Mesendoderm (in vitro differentiated cells): ENCODE measurements at regions not wholly inside any gene's neighbourhood (a gene's known extent, or its start where the extent isn't known, plus 50 kb on each side); places are given as distances from the start of the nearest gene placed in this dataset.

ENCODE experiments used
- DNase-seq: peaks from one replicate; pipeline ENCODE4 v3.0.0; 2013
- H2AK5ac ChIP-seq: 2 replicates; pipeline ENCODE4 v1.6.1; 2013; ENCODE audit warnings: low read length, inconsistent platforms
- H2BK120ac ChIP-seq: 2 replicates; pipeline ENCODE4 v1.6.1; 2013; ENCODE audit warnings: low read depth, mild to moderate bottlenecking, low read length, moderate library complexity, mixed read lengths
- H2BK15ac ChIP-seq: replicated peaks from 2 replicates; pipeline ENCODE4 v1.6.1; 2013; ENCODE audit warnings: low read depth, mild to moderate bottlenecking, moderate library complexity
- H2BK5ac ChIP-seq: 2 replicates; pipeline ENCODE4 v1.6.1; 2013; ENCODE audit warnings: low read length, inconsistent platforms
- H3K18ac ChIP-seq: 2 replicates; pipeline ENCODE4 v1.6.1; 2013; ENCODE audit warnings: mild to moderate bottlenecking, low read length, mixed read lengths
- H3K23ac ChIP-seq: one replicate; pipeline ENCODE4 v1.6.1; 2013; ENCODE audit warnings: low read length
- H3K27ac ChIP-seq: 2 replicates; pipeline ENCODE4 v1.5.1; 2013; ENCODE audit warnings: low read depth, mild to moderate bottlenecking, inconsistent platforms, low read length, moderate library complexity
- H3K27me3 ChIP-seq: 2 replicates; pipeline ENCODE4 v1.6.1; 2013; ENCODE audit warnings: low read length, control low read depth, mild to moderate bottlenecking, inconsistent platforms; ENCODE audit not compliant: insufficient read depth, poor library complexity
- H3K36me3 ChIP-seq: 2 replicates; pipeline ENCODE4 v1.6.1; 2013; ENCODE audit warnings: low read length, inconsistent platforms; ENCODE audit not compliant: control insufficient read depth, insufficient read depth
- H3K4ac ChIP-seq: one replicate; pipeline ENCODE4 v1.6.1; 2013; ENCODE audit warnings: low read depth, mild to moderate bottlenecking, low read length, moderate library complexity
- H3K4me1 ChIP-seq: 2 replicates; pipeline ENCODE4 v1.6.1; 2013; ENCODE audit warnings: low read depth, low read length, inconsistent platforms; ENCODE audit not compliant: control insufficient read depth
- H3K4me2 ChIP-seq: 2 replicates; pipeline ENCODE4 v1.6.1; 2013; ENCODE audit warnings: low read length
- H3K4me3 ChIP-seq: 2 replicates; pipeline ENCODE4 v1.5.1; 2013; ENCODE audit warnings: mild to moderate bottlenecking, low read length
- H3K56ac ChIP-seq: one replicate; pipeline ENCODE4 v1.6.1; 2013; ENCODE audit warnings: low read length
- H3K79me1 ChIP-seq: 2 replicates; pipeline ENCODE4 v1.6.1; 2013; ENCODE audit warnings: low read length, inconsistent platforms
- H3K79me2 ChIP-seq: 2 replicates; pipeline ENCODE4 v1.6.1; 2013; ENCODE audit warnings: mild to moderate bottlenecking, low read length; ENCODE audit not compliant: control insufficient read depth, insufficient read depth
- H3K9ac ChIP-seq: 2 replicates; pipeline ENCODE4 v1.6.1; 2013; ENCODE audit warnings: low read length, inconsistent platforms
- H4K5ac ChIP-seq: one replicate; pipeline ENCODE4 v1.6.1; 2013; ENCODE audit warnings: low read length
- H4K8ac ChIP-seq: one replicate; pipeline ENCODE4 v1.6.1; 2013; ENCODE audit warnings: low read depth, mild to moderate bottlenecking, control low read depth, low read length, moderate library complexity
- WGBS: extraction: QIAGEN DNeasy Blood & Tissue Kit; methylation state at CpG from one replicate; pipeline ENCODE4 v1.1.7; 2013; ENCODE audit warnings: low lambda C conversion rate, missing lambda C conversion rate; ENCODE audit not compliant: insufficient coverage; ENCODE audit errors: extremely low coverage; 5-methylcytosine and 5-hydroxymethylcytosine counted together

DNA sequence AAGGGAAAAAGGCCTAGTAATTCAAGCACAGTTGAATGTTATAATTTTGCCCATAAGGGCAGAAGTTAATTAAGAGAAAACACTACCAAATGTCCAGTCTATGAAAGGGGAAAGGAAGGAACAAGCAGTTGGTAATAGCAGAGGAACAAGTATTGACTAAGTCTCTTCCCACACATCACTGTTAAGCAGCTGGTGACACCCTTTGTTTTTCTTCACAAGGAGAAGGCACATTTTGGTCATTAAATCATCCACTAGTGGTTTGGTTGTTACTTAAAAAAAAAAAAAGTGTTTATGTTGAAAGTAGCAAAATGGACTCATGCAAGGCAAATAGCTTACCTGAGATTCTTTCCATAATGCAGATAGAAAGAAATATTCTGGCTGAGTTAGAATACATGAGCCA lies 321.4 kb upstream of the NECTIN3 start:
- no peak overlapping the region for H4K8ac ChIP-seq
- H3K23ac ChIP-seq: no peak overlapping the region
- no peaks in the 10 kb centered on the region for H3K4me1 ChIP-seq
- H3K4me3 ChIP-seq: no peak overlapping the region
- no peak overlapping the region for H3K27ac ChIP-seq
- no peaks in the 10 kb centered on the region for H3K79me1 ChIP-seq
- H2AK5ac ChIP-seq: no peak overlapping the region
- no peak overlapping the region for H4K5ac ChIP-seq
- no peaks in the 10 kb centered on the region for H3K79me2 ChIP-seq
- H3K4ac ChIP-seq: no peak overlapping the region
- H2BK120ac ChIP-seq: no peak overlapping the region
- no peak overlapping the region for H3K4me2 ChIP-seq
- H2BK15ac ChIP-seq: no peak overlapping the region
- H3K9ac ChIP-seq: no peak overlapping the region
- H2BK5ac ChIP-seq: no peak overlapping the region
- no peaks in the 10 kb centered on the region for H3K36me3 ChIP-seq
- H3K56ac ChIP-seq: no peak overlapping the region
- DNase-seq: no peak
- no peak overlapping the region for H3K18ac ChIP-seq
- H3K27me3 ChIP-seq: no peaks in the 10 kb centered on the region

DNA sequence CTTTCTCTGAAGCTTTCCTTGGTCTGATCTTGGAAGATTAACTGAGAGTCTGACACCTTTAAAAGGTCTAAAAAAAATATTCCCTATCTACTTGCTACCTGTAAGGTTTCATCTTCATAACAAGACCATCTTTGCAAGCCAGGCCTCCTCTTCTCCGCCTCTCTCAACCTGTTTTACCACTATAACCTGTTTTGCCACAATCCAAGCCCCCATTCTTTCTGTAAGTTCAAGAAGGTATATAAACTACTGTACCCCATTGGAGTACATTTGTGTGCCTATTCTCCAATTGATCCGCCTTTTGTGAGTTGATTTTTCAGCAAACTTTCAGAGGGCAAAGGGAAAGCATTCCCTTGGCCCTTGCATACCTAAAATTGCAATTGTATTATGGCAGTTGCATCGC lies 319.3 kb upstream of the NECTIN3 start:
- Histone ChIP-seq H3K4me2 (no peak overlapping the region), H2AK5ac (no peak overlapping the region), H4K8ac (no peak overlapping the region), H2BK5ac (no peak overlapping the region), H3K4me1 (no peaks in the 10 kb centered on the region), H3K4ac (no peak overlapping the region), H3K23ac (no peak overlapping the region), H4K5ac (no peak overlapping the region), H3K56ac (no peak overlapping the region), H3K9ac (no peak overlapping the region), H2BK15ac (no peak overlapping the region), H3K4me3 (no peak overlapping the region), H3K27ac (no peak overlapping the region), H3K27me3 (no peaks in the 10 kb centered on the region), H3K79me2 (no peaks in the 10 kb centered on the region), H3K18ac (no peak overlapping the region), H2BK120ac (no peak overlapping the region), H3K36me3 (no peaks in the 10 kb centered on the region), H3K79me1 (no peaks in the 10 kb centered on the region)
- WGBS: no CpG with 5 or more reads among the region's 3 CpGs
- DNase-seq: peak; percentile 8

DNA sequence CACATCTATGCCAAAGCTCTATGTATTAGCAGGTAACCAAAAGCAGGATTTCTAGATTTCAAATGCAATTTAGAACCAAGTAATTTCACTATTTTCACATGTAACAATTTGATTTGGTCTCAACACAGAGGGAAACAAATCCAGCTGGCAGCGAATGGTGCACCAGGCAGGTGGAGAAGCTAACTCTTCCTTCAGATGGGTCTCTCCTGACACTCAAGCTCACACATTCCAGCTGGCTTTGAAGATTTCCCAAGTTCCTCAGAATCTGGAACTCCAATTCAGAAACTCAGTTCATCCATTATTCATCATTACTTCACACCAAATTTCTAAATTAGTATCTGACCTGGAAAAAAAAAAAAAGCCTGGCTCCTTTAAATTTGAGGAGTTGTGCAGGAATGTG lies 318.1 kb upstream of the NECTIN3 start:
- H3K18ac ChIP-seq: no peak overlapping the region
- no peaks in the 10 kb centered on the region for H3K79me2 ChIP-seq
- no peak overlapping the region for H3K4me3 ChIP-seq
- no peak overlapping the region for H3K9ac ChIP-seq
- no peak overlapping the region for H4K5ac ChIP-seq
- H2BK15ac ChIP-seq: no peak overlapping the region
- no peak overlapping the region for H3K23ac ChIP-seq
- DNase-seq: no peak
- H3K27me3 ChIP-seq: no peaks in the 10 kb centered on the region
- no peak overlapping the region for H2BK5ac ChIP-seq
- H3K56ac ChIP-seq: no peak overlapping the region
- no peak overlapping the region for H3K4me2 ChIP-seq
- H3K27ac ChIP-seq: no peak overlapping the region
- H4K8ac ChIP-seq: no peak overlapping the region
- no peak overlapping the region for H2AK5ac ChIP-seq
- no peaks in the 10 kb centered on the region for H3K36me3 ChIP-seq
- no peaks in the 10 kb centered on the region for H3K79me1 ChIP-seq
- H2BK120ac ChIP-seq: no peak overlapping the region
- WGBS: no CpG with 5 or more reads among the region's 1 CpG
- H3K4ac ChIP-seq: no peak overlapping the region
- no peaks in the 10 kb centered on the region for H3K4me1 ChIP-seq

DNA sequence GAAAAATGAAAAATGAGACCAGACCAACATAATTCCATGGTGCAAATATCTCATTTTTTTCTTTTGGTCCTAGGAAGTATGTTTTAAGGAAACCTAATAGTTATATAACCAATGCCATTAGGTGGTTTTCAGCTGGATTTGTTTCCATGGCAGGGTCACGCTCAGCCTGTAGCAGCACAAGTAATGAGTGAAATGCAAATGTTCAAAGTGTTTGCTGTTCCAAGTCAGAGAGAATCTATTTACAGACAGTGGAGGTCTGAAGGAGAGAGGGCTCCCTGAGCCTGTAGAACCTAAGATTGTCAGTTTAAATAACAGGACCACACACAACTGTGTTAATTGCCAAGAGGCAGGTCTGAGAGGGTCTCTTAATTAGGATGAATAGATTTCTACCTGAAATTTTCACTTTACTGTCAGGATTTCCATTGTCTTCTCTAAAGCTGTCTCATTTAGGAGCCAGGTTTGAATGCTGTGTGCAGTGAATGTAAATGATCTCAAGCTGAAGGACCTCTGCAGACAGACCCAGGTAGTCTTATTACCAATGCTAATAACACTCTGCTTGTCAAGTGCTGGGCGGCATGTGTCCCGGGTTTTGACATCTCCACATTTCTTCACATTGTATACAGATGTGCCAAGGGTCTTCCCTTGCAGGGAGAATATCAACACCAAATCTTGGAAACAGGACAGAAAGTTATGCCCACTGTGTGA lies 317.3 kb upstream of the NECTIN3 start:
- H3K27ac ChIP-seq: no peak overlapping the region
- H3K4me2 ChIP-seq: no peak overlapping the region
- H2BK5ac ChIP-seq: no peak overlapping the region
- H3K18ac ChIP-seq: no peak overlapping the region
- no peaks in the 10 kb centered on the region for H3K27me3 ChIP-seq
- H2BK15ac ChIP-seq: no peak overlapping the region
- H3K23ac ChIP-seq: no peak overlapping the region
- H3K79me2 ChIP-seq: no peaks in the 10 kb centered on the region
- H3K56ac ChIP-seq: no peak overlapping the region
- H4K8ac ChIP-seq: no peak overlapping the region
- no peak overlapping the region for H4K5ac ChIP-seq
- DNase-seq: no peak
- H3K9ac ChIP-seq: no peak overlapping the region
- H2BK120ac ChIP-seq: no peak overlapping the region
- no peak overlapping the region for H3K4ac ChIP-seq
- no peaks in the 10 kb centered on the region for H3K79me1 ChIP-seq
- no CpG with 5 or more reads among the region's 3 CpGs for WGBS
- no peak overlapping the region for H2AK5ac ChIP-seq
- H3K4me3 ChIP-seq: no peak overlapping the region
- no peaks in the 10 kb centered on the region for H3K4me1 ChIP-seq
- no peaks in the 10 kb centered on the region for H3K36me3 ChIP-seq

DNA sequence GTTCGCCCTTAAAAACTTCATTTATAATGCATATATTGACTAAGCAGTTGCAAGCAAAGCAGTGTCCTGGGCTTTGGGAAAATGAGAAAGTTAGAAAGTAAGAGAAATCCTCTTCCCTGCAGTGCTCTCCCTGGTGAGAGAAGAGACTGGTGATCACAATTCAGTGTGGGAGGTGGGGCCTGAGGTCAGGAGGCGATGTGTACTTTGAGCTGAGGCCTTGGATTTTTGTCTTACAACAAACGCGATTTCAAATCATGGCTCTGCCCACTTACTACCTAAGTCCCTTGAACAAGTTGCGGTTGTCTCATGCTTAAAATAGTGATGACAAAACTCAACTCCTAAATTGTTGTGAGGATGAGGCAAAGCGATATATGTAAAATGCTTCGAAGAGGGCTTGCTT lies 316.3 kb upstream of the NECTIN3 start:
- H4K8ac ChIP-seq: no peak overlapping the region
- H2AK5ac ChIP-seq: no peak overlapping the region
- H3K56ac ChIP-seq: no peak overlapping the region
- H4K5ac ChIP-seq: no peak overlapping the region
- no peak overlapping the region for H3K4me3 ChIP-seq
- H2BK15ac ChIP-seq: no peak overlapping the region
- H3K4ac ChIP-seq: no peak overlapping the region
- H3K36me3 ChIP-seq: no peaks in the 10 kb centered on the region
- no peak overlapping the region for H2BK5ac ChIP-seq
- H3K9ac ChIP-seq: no peak overlapping the region
- H3K79me2 ChIP-seq: no peaks in the 10 kb centered on the region
- no CpG with 5 or more reads among the region's 7 CpGs for WGBS
- no peaks in the 10 kb centered on the region for H3K79me1 ChIP-seq
- no peaks in the 10 kb centered on the region for H3K4me1 ChIP-seq
- H3K4me2 ChIP-seq: no peak overlapping the region
- H3K27me3 ChIP-seq: no peaks in the 10 kb centered on the region
- no peak overlapping the region for H2BK120ac ChIP-seq
- H3K18ac ChIP-seq: no peak overlapping the region
- no peak overlapping the region for H3K23ac ChIP-seq
- DNase-seq: no peak
- no peak overlapping the region for H3K27ac ChIP-seq

DNA sequence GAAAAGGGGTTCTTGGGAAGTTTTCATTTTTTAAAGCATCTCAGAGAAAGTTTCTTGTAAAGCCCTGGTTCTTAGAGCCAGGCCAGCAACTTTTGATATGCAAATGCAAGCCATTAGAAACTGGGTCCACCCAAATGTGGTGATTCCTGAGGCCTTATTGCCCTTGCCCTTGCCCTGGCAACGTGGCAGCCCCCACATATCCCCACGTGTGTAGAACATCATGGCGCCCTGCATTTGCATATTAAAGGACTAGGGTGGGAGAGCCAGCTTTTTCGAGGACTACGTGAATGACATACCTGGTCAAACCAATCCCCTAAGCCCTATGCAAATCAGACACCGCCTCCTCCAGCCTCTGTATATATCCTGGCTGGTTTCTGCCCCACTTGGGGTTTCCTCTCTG lies 314.9 kb upstream of the NECTIN3 start:
- no peaks in the 10 kb centered on the region for H3K79me1 ChIP-seq
- no peak overlapping the region for H3K4ac ChIP-seq
- no peaks in the 10 kb centered on the region for H3K79me2 ChIP-seq
- no peaks in the 10 kb centered on the region for H3K36me3 ChIP-seq
- no peak overlapping the region for H3K18ac ChIP-seq
- WGBS: no CpG with 5 or more reads among the region's 6 CpGs
- H3K4me1 ChIP-seq: no peaks in the 10 kb centered on the region
- H3K4me3 ChIP-seq: no peak overlapping the region
- no peak overlapping the region for H4K8ac ChIP-seq
- no peak overlapping the region for H3K9ac ChIP-seq
- no peaks in the 10 kb centered on the region for H3K27me3 ChIP-seq
- H3K4me2 ChIP-seq: no peak overlapping the region
- no peak overlapping the region for H2BK120ac ChIP-seq
- no peak overlapping the region for H3K56ac ChIP-seq
- no peak for DNase-seq
- H2AK5ac ChIP-seq: no peak overlapping the region
- H3K23ac ChIP-seq: no peak overlapping the region
- no peak overlapping the region for H3K27ac ChIP-seq
- H2BK15ac ChIP-seq: no peak overlapping the region
- H2BK5ac ChIP-seq: no peak overlapping the region
- H4K5ac ChIP-seq: no peak overlapping the region
